HG03066 (cell line): ENCODE measurements at regions not wholly inside any gene's neighbourhood (a gene's known extent, or its start where the extent isn't known, plus 50 kb on each side); places are given as distances from the start of the nearest gene placed in this dataset.

Experiments used
- ATAC-seq: cut with Tn5 transposase; IDR thresholded peaks from one replicate; pipeline ENCODE4 v1.9.1; 2021; ENCODE audit warnings: low read depth; ENCODE audit not compliant: unreplicated experiment

- no peak for ATAC-seq
Observed at GRCh38 chr9:7961076-7961475, 161.5 kb upstream of the DMAC1 start.

GRCh38 chr9:7960320-7961050 is 160.9 kb upstream of the DMAC1 start:
- ATAC-seq: no peak

GRCh38 chr9:7957803-7958202 is 158.2 kb upstream of the DMAC1 start:
- ATAC-seq: no peak

DNA sequence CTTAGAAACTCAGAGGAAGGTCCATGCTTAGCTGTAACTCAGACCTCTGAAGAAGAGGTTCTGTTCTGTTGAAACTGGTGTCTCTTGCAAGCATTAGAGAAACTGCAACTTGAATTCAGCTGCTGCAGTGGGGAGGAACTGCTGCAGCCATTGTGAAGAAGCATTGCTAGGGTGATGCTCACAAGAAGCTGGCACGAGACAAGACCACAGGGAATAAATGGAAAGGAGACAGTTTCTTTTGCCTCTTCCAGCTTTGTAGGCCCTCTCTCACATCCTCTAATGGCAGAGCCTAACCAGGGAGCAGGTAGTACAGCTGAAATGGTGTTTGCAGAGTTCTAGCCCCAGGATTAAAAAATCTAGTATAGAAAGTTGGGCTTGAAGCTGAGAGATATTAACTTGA is 148.0 kb upstream of the DMAC1 start:
- no peak for ATAC-seq

DNA sequence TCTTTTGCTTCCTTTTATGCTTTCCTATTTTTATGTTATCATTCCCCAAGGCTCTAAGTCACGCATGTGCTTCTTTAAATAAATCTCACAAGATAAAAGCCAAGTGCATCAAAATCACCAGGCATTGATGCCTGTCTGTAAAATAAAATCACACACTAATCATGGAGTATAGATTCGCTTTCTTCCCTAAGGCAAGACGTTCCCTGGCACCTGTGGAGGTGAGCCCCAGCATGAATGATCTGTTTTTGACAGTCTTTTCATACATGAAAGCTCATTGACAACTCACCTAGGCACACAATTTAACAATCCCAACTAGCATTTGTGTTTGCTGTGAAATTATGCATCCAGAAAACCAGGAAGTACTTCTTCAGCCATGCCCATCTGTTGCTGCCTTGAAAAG is 146.9 kb upstream of the DMAC1 start:
- ATAC-seq: no peak

GRCh38 chr9:7944572-7944971 is 145.0 kb upstream of the DMAC1 start:
- ATAC-seq: no peak

DNA sequence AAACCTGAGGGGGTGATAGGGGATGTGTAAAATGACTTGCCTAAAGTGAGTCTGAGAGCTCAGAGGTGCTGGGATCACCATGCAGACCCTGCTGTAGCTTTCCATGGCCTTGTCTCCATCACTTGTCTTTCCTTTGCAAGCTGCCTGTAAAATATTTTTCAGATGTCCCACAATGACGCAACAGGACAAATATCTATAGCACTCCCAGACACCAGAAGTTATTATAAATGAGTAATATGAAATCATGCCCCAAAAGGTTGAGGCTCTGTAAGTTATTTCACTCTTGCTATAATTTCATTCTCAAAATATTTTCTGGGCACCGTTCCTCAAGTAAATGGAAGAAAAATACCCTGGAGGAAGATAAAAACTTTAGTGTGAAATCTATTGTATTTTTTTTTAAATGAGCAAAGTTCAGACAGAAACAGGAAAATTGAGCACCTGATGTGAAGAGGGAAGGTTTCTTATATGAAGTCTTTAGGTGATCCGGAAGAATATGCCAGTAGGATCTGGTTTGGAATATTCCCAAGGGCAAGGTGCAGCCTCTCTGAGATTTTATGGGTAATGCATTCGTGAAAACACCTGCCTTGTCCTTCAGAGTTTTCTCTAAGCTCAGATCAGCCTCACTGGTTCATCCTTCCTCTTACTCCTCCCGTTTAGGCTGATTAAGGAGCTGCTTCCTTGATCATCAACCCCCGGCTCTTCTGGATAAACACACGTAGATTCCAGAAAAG is 138.3 kb upstream of the DMAC1 start:
- ATAC-seq: no peak

DNA sequence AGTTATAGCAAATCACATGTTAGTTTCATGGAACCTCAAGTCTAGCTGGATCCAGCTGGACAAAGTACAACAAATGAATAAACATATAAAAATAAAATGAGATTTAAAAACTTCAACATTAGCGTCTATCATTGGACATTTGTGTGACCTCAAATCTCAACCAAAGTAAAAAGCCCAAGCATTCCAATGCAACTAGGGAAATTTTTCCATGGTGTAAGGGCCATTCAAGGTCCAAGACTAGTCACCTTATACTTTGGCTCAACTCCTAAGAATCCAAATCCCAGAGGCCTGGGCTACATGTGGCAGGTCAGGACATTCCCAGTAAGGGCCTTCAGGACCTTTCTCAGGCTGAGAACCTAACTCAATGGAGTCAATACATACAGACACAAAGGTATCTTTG is 137.4 kb upstream of the DMAC1 start:
- ATAC-seq: no peak

- ATAC-seq: no peak
Observed at GRCh38 chr9:7936163-7936562, 136.6 kb upstream of the DMAC1 start.

GRCh38 chr9:7935681-7936080 is 136.1 kb upstream of the DMAC1 start:
- no peak for ATAC-seq

GRCh38 chr9:7932767-7933166 is 133.2 kb upstream of the DMAC1 start:
- no peak for ATAC-seq

DNA sequence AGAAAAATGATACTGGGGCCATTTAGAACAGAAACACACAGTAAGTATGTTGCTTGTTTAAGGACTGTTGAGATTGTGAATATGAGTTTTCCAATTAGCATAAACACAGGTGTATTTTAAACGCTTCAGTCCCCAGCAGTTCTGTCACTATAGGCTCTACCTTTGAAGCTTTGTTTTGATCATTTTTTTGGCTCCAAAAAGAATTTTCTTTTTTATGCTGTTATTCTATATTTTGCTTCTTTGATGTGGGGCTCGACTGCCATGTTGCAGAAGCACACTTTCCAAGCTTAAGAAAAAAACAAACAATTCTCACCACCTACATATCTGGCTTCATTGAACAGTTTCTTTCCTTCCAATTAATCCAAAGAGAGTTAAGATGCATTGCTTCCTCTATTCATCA is 131.0 kb upstream of the DMAC1 start:
- ATAC-seq: no peak

DNA sequence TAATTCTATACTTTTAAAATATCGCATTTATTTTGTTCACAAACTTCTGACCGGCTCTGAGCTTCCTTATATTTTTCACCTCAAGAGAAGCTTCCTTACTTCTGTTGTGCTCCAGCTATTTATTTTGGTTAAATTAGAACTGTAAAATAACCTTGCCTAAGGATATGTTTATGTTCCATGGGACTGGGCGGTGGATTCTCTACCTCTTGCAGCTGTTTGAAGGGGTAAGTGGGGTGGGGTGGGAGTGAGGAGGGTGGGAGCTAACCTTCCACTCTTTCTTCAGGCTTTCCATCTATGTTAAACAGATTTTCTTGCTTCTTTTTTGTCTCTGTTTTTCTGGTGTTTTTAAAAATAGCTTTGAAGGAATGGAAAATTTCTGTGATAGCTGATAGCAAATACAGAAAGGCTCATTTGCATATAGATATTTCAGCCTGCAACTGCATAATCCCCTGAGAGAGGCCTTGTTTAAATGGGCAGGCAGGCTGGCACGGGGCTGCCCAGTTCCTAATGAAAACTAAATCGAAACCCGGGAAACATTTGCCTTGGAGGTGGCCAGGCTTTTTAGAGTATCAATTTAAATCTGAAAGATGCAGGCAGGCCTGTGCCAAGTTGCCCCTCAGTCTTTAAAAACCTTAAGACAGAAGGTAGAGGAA is 122.1 kb upstream of the DMAC1 start:
- ATAC-seq: no peak

- no peak for ATAC-seq
Observed at GRCh38 chr9:7912037-7912535, 112.5 kb upstream of the DMAC1 start.

- no peak for ATAC-seq
Observed at GRCh38 chr9:7910426-7911020, 110.9 kb upstream of the DMAC1 start.

DNA sequence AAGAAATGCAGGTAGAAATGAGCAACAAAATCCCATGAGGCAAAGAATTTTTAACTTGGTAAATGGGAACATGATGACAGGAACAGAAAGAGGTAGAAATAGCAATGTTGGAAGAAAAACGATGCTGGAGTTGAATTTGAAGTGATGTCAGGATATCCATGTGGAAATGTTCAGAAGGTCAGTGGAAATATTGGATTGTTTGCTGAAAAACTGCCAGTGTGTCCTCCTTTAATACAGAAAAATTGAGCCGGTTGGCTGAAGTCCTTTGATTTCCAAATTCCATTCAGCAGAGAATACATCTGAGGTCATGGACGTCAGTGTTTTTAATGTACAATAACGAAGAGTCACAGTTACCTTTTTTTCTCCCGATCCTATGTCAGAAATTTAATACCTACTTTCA is 110.0 kb upstream of the DMAC1 start:
- no peak for ATAC-seq

DNA sequence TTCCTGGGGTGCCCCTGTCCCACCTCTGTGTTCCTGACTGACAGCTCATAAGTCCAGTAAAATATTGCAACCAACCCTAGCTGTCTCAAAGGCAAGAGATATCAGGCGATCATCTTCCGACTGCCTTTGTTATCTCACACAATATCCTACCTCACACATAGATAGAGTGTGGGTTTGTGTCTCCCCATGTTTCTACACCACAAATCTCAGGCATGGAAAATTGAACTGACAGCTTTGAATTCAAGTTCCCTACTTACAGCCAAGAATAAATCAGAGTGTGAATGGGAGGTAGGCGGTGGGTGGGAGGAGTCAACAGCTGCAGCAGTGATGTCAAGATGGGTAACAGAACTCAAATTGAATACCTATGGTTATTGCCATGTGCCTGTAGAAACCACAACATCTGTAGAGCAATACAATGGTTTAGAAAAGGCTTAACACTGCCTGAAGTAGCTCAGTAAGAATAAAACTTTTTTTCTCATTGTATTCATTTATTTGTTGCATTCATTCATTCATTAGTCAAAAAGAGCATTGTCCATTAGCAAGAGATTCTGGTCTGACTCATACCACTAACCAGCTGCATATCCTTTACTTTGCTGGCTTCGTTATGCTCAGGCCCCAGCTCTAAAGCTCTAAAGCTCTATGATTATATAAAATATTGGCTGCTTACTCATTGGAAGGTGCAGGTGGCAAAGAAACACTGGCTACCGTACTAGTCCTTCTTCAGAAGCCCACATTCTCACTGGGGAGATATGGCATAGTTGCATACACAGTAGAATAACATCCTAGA is 108.2 kb upstream of the DMAC1 start:
- no peak for ATAC-seq

DNA sequence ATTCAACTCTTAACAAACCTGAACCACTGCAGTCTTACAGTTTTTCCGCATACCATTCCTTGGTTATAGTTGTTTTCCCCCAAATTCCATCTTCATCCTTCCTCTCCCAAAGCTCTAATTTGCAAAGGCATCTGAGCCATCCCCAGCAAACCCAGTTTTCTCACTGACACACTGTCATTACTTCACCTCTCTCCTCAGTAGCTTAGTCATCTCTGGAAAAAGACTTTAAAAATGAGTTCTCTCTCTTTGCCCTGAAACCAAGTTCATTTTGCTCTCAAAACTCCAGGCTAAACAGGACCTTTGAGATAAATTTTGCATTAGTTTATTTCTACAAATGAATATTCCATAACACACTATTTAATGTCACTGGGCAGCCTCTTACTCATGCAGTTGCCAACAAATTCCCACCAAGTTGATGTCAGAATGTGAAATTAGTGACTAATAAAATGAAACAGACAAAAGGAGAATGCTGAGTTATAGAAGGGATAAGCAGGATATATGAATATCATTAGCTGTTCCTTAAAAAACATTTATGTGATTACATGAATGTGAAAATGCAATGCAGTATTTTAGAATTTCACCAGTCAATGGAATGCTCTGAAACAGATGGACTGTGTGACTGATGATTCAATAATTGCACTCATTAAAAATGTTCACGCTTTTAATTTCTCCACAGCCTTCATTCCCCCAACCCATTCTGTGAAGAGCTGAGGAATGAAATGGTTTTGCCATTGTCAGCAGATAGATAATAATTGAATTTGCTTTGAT is 107.4 kb upstream of the DMAC1 start:
- no peak for ATAC-seq

- no peak for ATAC-seq
Observed at GRCh38 chr9:7901621-7902020, 102.0 kb upstream of the DMAC1 start.

DNA sequence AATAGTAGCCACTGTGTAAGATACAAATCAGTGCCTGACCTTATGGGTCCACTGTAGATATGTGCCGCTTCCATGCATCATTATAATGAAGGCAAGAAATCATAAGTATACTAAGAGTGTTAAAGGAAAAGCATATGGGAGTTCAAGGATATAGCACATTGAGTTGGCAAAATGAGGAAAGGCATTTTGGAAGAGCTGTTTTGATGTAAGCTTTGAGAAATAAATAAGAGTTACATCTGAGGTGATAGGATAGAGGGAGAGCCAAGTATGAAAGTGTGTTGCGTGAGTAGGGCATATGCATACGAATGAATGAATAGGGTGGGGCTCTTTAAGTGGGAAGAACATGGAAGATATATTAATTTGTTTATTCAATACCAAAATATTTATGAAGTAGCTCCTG is 101.0 kb upstream of the DMAC1 start:
- ATAC-seq: no peak
